ENCODE measurements at regions not wholly inside any gene's neighbourhood (a gene's known extent, or its start where the extent isn't known, plus 50 kb on each side); places are given as distances from the start of the nearest gene placed in this dataset.

GRCh38 chr18:44033144-44033701, 647.5 kb upstream of the SETBP1 start:
- FAIRE-seq (no peak), DNase-seq (ENCODE audit: low read depth, low spot score) (no peak)
- no peaks in the 10 kb centered on the region for H3K4me1 ChIP-seq (ENCODE audit: control insufficient read depth, extremely low read depth, insufficient read depth, low read length)

GRCh38 chr18:44035554-44035953, 645.1 kb upstream of the SETBP1 start:
- TF ChIP-seq CTCF (optimal IDR thresholded peaks at IDR 0.05 in 1 of 3, IDR thresholded peaks at IDR 0.05 in 1 of 3, conservative IDR thresholded peaks at IDR 0.05 in 1 of 3; ENCODE audit: extremely low read depth in 1 of 3, insufficient read depth in 2 of 3, low read length in 3 of 3) = no peak
- no peak for TF ChIP-seq EZH2 (IDR thresholded peaks at IDR 0.05; ENCODE audit: low read length)

More at GRCh38 chr18:44033144-44033701, 647.5 kb upstream of the SETBP1 start:
- Histone ChIP-seq H3K9me1 (ENCODE audit: control insufficient read depth, extremely low read depth, insufficient read depth, low read length) (no peaks in the 10 kb centered on the region), H3K9ac (ENCODE audit: control insufficient read depth, extremely low read depth, insufficient read depth, low read length) (no peak overlapping the region), H3K4me2 (ENCODE audit: control insufficient read depth, extremely low read depth, insufficient read depth, low read depth, low read length) (no peak overlapping the region), H3K4me3 (ENCODE audit: control insufficient read depth in 2 of 3, extremely low read depth in 1 of 3, insufficient read depth in 2 of 3, low read depth in 1 of 3, low read length in 3 of 3) (no peak overlapping the region), H4K20me1 (ENCODE audit: control insufficient read depth, extremely low read depth, insufficient read depth, low read length) (no peaks in the 10 kb centered on the region), H3K79me2 (ENCODE audit: control insufficient read depth, insufficient read depth, low read length) (no peaks in the 10 kb centered on the region), H2AFZ (ENCODE audit: control insufficient read depth, low read length) (no peak overlapping the region), H3K27ac (ENCODE audit: control insufficient read depth, insufficient read depth, low read length) (no peak overlapping the region), H3K36me3 (ENCODE audit: control insufficient read depth in 2 of 2, extremely low read depth in 1 of 2, insufficient read depth in 2 of 2, low read length in 2 of 2) (no peaks in the 10 kb centered on the region), H3K9me3 (ENCODE audit: control insufficient read depth, low read depth, low read length) (no peaks in the 10 kb centered on the region), H3K27me3 (ENCODE audit: control insufficient read depth, extremely low read depth, insufficient read depth, low read length) (no peaks in the 10 kb centered on the region)
- dilution Hi-C loops (cut with MboI; ENCODE audit: extremely low pct_ligation_motif_present, low sequenced_read_pairs) = no loop called here
- TF ChIP-seq EZH2 (IDR thresholded peaks at IDR 0.05; ENCODE audit: low read length) (no peak), CTCF (optimal IDR thresholded peaks at IDR 0.05 in 1 of 3, IDR thresholded peaks at IDR 0.05 in 1 of 3, conservative IDR thresholded peaks at IDR 0.05 in 1 of 3; ENCODE audit: extremely low read depth in 1 of 3, insufficient read depth in 2 of 3, low read length in 3 of 3) (no peak)

More at GRCh38 chr18:44035554-44035953, 645.1 kb upstream of the SETBP1 start:
- Histone ChIP-seq H3K9me1 (ENCODE audit: control insufficient read depth, extremely low read depth, insufficient read depth, low read length) (no peaks in the 10 kb centered on the region), H4K20me1 (ENCODE audit: control insufficient read depth, extremely low read depth, insufficient read depth, low read length) (no peaks in the 10 kb centered on the region), H3K9me3 (ENCODE audit: control insufficient read depth, low read depth, low read length) (no peaks in the 10 kb centered on the region), H3K4me2 (ENCODE audit: control insufficient read depth, extremely low read depth, insufficient read depth, low read depth, low read length) (no peak overlapping the region), H2AFZ (ENCODE audit: control insufficient read depth, low read length) (no peak overlapping the region), H3K9ac (ENCODE audit: control insufficient read depth, extremely low read depth, insufficient read depth, low read length) (no peak overlapping the region), H3K4me1 (ENCODE audit: control insufficient read depth, extremely low read depth, insufficient read depth, low read length) (no peaks in the 10 kb centered on the region), H3K79me2 (ENCODE audit: control insufficient read depth, insufficient read depth, low read length) (no peaks in the 10 kb centered on the region), H3K4me3 (ENCODE audit: control insufficient read depth in 2 of 3, extremely low read depth in 1 of 3, insufficient read depth in 2 of 3, low read depth in 1 of 3, low read length in 3 of 3) (no peak overlapping the region), H3K27ac (ENCODE audit: control insufficient read depth, insufficient read depth, low read length) (no peak overlapping the region), H3K27me3 (ENCODE audit: control insufficient read depth, extremely low read depth, insufficient read depth, low read length) (no peaks in the 10 kb centered on the region), H3K36me3 (ENCODE audit: control insufficient read depth in 2 of 2, extremely low read depth in 1 of 2, insufficient read depth in 2 of 2, low read length in 2 of 2) (no peaks in the 10 kb centered on the region)
- dilution Hi-C loops (cut with MboI; ENCODE audit: extremely low pct_ligation_motif_present, low sequenced_read_pairs) = no loop called here
- FAIRE-seq = no peak
- DNase-seq (ENCODE audit: low read depth, low spot score) = no peak

Data from keratinocyte (primary cell).